Gastroesophageal sphincter (tissue), 4 donors: ENCODE measurements at regions not wholly inside any gene's neighbourhood (a gene's known extent, or its start where the extent isn't known, plus 50 kb on each side); places are given as distances from the start of the nearest gene placed in this dataset.

Experiments
- ATAC-seq: fragments of 150-250 bp; one replicate; pipeline ENCODE4 v1.9.1; 2016; ENCODE audit warnings: mild to moderate bottlenecking, moderate library complexity
- H3K27ac ChIP-seq, 4 donors: fragments of 200-600 bp; sonication (generic) in 3 of 4; 1 replicate in 3 of 4; 2 replicates in 1 of 4; pipeline ENCODE4 v1.5.1; 2016 to 2019
- H3K27me3 ChIP-seq: fragments of 200-600 bp; sonication (generic); one replicate; pipeline ENCODE4 v1.5.1; 2019
- H3K36me3 ChIP-seq, 2 donors: fragments of 200-600 bp; sonication (generic); one replicate each; pipeline ENCODE4 v1.5.1; 2019; ENCODE audit warnings: control low read depth in 1 of 2
- H3K4me1 ChIP-seq, 3 donors: fragments of 200-600 bp; sonication (generic); 1 replicate in 2 of 3; 2 replicates in 1 of 3; pipeline ENCODE4 v1.5.1; 2016 to 2019; ENCODE audit warnings: control low read depth in 2 of 3
- H3K4me3 ChIP-seq, 2 donors: fragments of 200-600 bp; sonication (generic); one replicate each; pipeline ENCODE4 v1.5.1; 2019; ENCODE audit warnings: mild to moderate bottlenecking in 1 of 2, moderate library complexity in 1 of 2
- H3K9me3 ChIP-seq, 3 donors: fragments of 200-600 bp; sonication (generic); one replicate each; pipeline ENCODE4 v1.5.1; 2017 to 2019; ENCODE audit warnings: control low read depth in 2 of 3
- EP300 ChIP-seq: sonication (generic); formaldehyde crosslinking; IDR thresholded peaks from one replicate; pipeline ENCODE4 v1.6.1; 2017; ENCODE audit warnings: antibody characterized with exemption, mild to moderate bottlenecking
- POLR2A ChIP-seq, 2 donors: fragments of 450-650 bp; IDR thresholded peaks; one replicate each; pipeline ENCODE4 v1.6.1; 2017; ENCODE audit warnings: antibody characterized with exemption in 2 of 2, mild to moderate bottlenecking in 2 of 2, moderate library complexity in 1 of 2
- POLR2AphosphoS5 ChIP-seq: sonication (generic); formaldehyde crosslinking; IDR thresholded peaks from one replicate; pipeline ENCODE4 v1.6.1; 2017; ENCODE audit warnings: antibody characterized with exemption
- WGBS, 2 donors: methylation state at CpG; one replicate each; pipeline ENCODE4 v1.1.5; 2018; ENCODE audit warnings: low coverage in 1 of 2; 5-methylcytosine and 5-hydroxymethylcytosine counted together
- TF ChIP-seq, protein P1 (sequence below), 4 experiments: fragments of 200-600 bp in 2 of 4; fragments of 450-650 bp in 2 of 4; sonication (generic) in 1 of 4; IDR thresholded peaks; one replicate each; pipeline ENCODE4 v1.5.1; 2017 to 2019; ENCODE audit warnings: antibody characterized with exemption in 4 of 4, mild to moderate bottlenecking in 2 of 4, moderate library complexity in 2 of 4

DNA sequence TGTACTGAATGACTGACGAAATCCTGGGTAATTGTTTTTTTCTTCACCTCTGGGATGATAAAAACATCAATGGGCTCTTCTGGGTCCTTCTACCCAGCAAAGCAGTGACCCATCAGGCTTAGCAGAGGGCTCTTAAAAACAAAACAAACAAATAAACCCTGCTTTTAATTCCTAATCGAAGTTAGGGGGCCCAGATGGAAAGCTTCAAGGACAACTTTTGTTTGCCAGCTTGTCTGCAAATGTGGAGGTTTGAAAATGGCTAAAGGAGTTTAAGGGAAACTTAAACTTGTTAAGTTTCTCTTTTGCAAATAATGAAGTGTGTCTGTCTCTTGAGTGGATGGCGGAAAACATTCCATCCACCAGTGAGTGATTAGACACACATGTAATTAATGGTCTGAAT is 327.2 kb downstream of the SATB2 start:
- Histone ChIP-seq H3K27ac (no peak overlapping the region), H3K36me3 (no peaks in the 10 kb centered on the region), H3K4me3 (no peak overlapping the region), H3K9me3 (no peaks in the 10 kb centered on the region), H3K4me1 (no peaks in the 10 kb centered on the region), H3K27me3 (no peaks in the 10 kb centered on the region)
- WGBS, 2 donors = 34% methylated on average over 3 of the region's 3 CpGs
- TF ChIP-seq, protein P1, sequence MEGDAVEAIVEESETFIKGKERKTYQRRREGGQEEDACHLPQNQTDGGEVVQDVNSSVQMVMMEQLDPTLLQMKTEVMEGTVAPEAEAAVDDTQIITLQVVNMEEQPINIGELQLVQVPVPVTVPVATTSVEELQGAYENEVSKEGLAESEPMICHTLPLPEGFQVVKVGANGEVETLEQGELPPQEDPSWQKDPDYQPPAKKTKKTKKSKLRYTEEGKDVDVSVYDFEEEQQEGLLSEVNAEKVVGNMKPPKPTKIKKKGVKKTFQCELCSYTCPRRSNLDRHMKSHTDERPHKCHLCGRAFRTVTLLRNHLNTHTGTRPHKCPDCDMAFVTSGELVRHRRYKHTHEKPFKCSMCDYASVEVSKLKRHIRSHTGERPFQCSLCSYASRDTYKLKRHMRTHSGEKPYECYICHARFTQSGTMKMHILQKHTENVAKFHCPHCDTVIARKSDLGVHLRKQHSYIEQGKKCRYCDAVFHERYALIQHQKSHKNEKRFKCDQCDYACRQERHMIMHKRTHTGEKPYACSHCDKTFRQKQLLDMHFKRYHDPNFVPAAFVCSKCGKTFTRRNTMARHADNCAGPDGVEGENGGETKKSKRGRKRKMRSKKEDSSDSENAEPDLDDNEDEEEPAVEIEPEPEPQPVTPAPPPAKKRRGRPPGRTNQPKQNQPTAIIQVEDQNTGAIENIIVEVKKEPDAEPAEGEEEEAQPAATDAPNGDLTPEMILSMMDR (IDR thresholded peaks at IDR 0.05) = no peak
- TF ChIP-seq POLR2A (IDR thresholded peaks at IDR 0.05) = no peak
- TF ChIP-seq EP300 = no peak
- no peak for TF ChIP-seq POLR2AphosphoS5
- no peak for ATAC-seq

DNA sequence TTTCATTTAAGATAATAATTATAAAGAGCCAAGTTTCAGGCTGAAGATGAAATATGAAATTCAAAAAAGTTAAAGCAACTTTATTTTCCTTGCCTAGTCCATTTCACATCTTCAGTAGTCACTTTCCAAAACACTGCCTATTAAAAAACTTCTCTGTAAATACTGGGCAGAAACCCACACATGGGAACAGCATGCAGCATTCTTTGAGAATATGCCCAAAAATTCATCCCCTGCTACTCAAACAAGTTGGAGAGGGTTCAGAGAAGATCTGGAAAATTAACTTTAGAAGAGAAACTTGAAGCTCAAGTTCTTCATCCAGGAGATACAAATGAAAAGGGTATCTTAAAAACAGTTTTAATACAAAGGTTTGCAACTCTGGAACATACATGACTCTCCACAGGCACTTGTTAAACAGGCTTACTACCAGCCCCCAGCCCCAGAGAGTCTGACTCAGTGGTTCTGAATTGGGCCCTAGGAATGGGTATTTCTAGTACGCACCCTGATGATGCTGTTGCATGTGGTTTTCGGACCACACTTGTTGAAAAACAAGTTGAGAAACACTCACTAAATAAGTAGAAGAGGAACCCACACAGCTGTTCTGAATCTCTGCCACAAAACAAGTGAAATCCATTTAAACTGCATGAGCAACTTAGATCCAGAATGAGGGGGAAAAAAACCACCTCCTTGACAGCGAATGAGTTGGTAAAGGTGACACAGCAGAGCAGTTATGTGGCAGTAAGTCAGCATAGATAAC is 329.1 kb downstream of the SATB2 start:
- Histone ChIP-seq H3K9me3 (no peaks in the 10 kb centered on the region), H3K27me3 (no peaks in the 10 kb centered on the region), H3K4me1 (no peaks in the 10 kb centered on the region), H3K27ac (no peak overlapping the region), H3K36me3 (no peaks in the 10 kb centered on the region), H3K4me3 (no peak overlapping the region)
- TF ChIP-seq, protein P1 (IDR thresholded peaks at IDR 0.05) = no peak
- TF ChIP-seq EP300 (no peak), POLR2A (IDR thresholded peaks at IDR 0.05) (no peak), POLR2AphosphoS5 (no peak)
- no peak for ATAC-seq
- WGBS, 2 donors = 69 to 73% methylated on average over 2 to 3 of the region's 3 CpGs

DNA sequence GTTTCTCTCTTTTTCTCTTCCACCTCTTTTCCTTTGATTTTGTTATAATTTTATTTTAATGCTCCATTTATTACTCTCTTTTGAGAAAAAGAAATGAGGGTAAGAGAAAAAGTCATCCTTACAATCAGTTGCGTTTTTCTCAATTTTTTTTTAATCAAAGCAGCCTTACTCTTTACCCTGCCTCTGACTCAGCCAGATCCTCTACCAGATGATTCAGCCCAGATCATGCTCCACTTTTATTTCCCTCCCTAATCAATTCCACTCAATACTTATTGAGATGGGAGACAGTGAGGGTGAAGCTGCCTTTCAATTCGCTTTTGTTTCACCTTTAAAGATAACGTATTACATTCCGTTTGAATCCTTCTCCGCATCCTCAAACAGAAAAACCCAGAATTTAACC is 337.9 kb downstream of the SATB2 start:
- H3K4me1 ChIP-seq = no peaks in the 10 kb centered on the region
- no peaks in the 10 kb centered on the region for H3K9me3 ChIP-seq
- no peaks in the 10 kb centered on the region for H3K36me3 ChIP-seq
- ATAC-seq = no peak
- H3K4me3 ChIP-seq = no peak overlapping the region
- no peak for TF ChIP-seq POLR2A (IDR thresholded peaks at IDR 0.05)
- TF ChIP-seq POLR2AphosphoS5 = no peak
- TF ChIP-seq, protein P1 (IDR thresholded peaks at IDR 0.05) = no peak
- TF ChIP-seq EP300 = no peak
- 83 to 93% methylated on average over 5 of the region's 5 CpGs for WGBS, 2 donors
- H3K27ac ChIP-seq = no peak overlapping the region
- no peaks in the 10 kb centered on the region for H3K27me3 ChIP-seq

DNA sequence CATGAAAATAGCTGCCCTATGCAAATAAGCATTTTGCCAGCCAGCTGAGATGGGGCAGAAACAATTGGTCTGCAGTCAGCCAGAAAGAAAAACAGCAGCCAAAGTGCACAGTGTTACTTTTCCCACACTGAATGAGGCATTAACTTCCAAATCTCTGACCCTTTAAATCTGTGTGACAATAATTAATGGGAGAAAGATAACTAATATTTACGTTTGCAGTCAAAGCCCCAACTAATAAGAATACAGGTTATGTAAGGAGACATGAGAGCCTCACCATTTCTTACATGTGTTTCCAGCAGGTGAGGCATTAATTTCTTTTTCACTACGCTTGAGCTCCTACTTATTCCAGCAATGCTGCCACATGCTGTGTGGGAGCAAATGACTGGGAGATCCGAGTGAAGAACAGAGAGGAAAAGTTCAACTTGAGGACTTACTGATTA is 339.0 kb downstream of the SATB2 start:
- TF ChIP-seq, protein P1 (IDR thresholded peaks at IDR 0.05) = no peak
- TF ChIP-seq POLR2A (IDR thresholded peaks at IDR 0.05) (no peak), POLR2AphosphoS5 (no peak), EP300 (no peak)

DNA sequence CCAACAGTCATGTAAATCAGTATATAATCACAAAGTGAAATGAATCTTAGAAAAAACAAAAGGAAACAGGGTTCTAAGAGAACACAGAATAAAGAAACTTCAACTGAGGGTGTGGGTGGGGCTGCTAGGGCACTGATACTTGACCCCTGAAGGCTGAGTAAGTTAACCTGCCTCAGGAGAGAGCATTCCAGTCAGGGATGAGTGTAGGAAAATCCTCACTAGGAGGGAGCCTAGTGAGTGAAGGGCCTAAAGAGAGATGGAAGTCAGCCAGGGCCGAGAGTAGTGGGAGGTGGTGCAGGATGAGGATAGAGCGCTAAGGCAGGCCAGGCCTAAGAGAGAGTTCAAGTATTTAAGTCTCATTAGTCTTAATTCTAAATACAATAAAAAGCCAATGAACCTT is 342.6 kb downstream of the SATB2 start:
- Histone ChIP-seq H3K4me1 (no peaks in the 10 kb centered on the region), H3K36me3 (no peaks in the 10 kb centered on the region), H3K4me3 (no peak overlapping the region), H3K9me3 (no peaks in the 10 kb centered on the region), H3K27ac (no peak overlapping the region), H3K27me3 (no peaks in the 10 kb centered on the region)
- ATAC-seq = no peak
- TF ChIP-seq, protein P1 (IDR thresholded peaks at IDR 0.05) = no peak
- TF ChIP-seq POLR2A (IDR thresholded peaks at IDR 0.05) (no peak), POLR2AphosphoS5 (no peak), EP300 (no peak)
- WGBS, 2 donors = 42 to 95% methylated on average over 2 of the region's 2 CpGs

More for the DNA sequence above, 339.0 kb downstream of the SATB2 start:
- ATAC-seq = no peak
- Histone ChIP-seq H3K4me1 (no peaks in the 10 kb centered on the region), H3K27me3 (no peaks in the 10 kb centered on the region), H3K4me3 (no peak overlapping the region), H3K27ac (no peak overlapping the region), H3K9me3 (no peaks in the 10 kb centered on the region), H3K36me3 (no peaks in the 10 kb centered on the region)
- WGBS, 2 donors = 46 to 70% methylated on average over 2 to 3 of the region's 3 CpGs
